LNCaP clone FGC (cell line): ENCODE measurements at regions not wholly inside any gene's neighbourhood (a gene's known extent, or its start where the extent isn't known, plus 50 kb on each side); places are given as distances from the start of the nearest gene placed in this dataset.

Experiments used
- DNase-seq: peaks from one replicate; pipeline ENCODE4 v3.0.0-alpha.2; 2011; ENCODE audit warnings: low read depth
- H3K4me3 ChIP-seq: 2 replicates; pipeline ENCODE4 v1.5.1; 2011; ENCODE audit warnings: mild to moderate bottlenecking, low read depth, low read length, control low read depth
- TF ChIP-seq, protein P1 (sequence below): IDR thresholded peaks from 2 replicates; pipeline ENCODE4 v1.5.1; 2012; ENCODE audit warnings: mild to moderate bottlenecking; ENCODE audit not compliant: control insufficient read depth, insufficient read depth; ENCODE audit errors: extremely low read depth

DNA sequence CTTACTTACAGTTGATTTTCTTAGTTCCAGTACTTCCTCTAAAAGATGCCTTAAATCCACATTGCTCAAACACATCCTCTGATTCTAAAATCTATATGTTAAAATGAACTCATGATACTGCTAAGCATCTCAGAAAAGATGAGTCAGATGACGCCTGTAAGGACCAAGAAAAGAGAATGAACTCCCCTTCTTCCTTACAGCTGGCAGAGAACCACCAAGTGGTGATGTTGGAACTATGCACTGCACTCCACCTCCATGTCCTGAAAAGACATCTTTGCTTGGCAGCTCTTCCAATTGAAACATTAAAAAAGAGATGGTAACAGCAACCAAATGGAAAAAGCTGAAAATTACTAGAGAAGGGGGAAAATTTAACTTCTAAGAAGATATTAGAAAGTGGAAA, 648.8 kb downstream of the PTPRC start:
- H3K4me3 ChIP-seq, result no peak overlapping the region
- TF ChIP-seq, protein P1, sequence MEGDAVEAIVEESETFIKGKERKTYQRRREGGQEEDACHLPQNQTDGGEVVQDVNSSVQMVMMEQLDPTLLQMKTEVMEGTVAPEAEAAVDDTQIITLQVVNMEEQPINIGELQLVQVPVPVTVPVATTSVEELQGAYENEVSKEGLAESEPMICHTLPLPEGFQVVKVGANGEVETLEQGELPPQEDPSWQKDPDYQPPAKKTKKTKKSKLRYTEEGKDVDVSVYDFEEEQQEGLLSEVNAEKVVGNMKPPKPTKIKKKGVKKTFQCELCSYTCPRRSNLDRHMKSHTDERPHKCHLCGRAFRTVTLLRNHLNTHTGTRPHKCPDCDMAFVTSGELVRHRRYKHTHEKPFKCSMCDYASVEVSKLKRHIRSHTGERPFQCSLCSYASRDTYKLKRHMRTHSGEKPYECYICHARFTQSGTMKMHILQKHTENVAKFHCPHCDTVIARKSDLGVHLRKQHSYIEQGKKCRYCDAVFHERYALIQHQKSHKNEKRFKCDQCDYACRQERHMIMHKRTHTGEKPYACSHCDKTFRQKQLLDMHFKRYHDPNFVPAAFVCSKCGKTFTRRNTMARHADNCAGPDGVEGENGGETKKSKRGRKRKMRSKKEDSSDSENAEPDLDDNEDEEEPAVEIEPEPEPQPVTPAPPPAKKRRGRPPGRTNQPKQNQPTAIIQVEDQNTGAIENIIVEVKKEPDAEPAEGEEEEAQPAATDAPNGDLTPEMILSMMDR, result no peak
- no peak for DNase-seq

DNA sequence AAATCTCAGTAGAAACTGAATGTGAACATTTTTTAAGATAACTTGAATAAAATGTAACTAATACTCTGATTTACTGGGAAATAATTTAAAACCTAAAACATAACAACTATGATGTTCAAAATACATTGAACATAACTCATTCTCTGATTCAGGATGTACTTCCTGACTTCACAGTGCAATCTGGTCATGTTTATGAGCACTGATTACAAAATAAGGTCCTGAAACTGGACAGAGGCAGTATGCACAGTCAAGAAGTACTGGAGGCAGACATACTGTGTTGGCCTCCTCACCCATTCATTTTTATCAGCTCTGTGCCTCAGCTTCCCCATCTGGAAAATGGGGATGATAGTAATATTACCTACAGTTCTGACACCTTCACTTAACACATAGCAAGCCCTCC, 651.3 kb downstream of the PTPRC start:
- TF ChIP-seq, protein P1, result no peak
- no peak overlapping the region for H3K4me3 ChIP-seq
- DNase-seq, result no peak

DNA sequence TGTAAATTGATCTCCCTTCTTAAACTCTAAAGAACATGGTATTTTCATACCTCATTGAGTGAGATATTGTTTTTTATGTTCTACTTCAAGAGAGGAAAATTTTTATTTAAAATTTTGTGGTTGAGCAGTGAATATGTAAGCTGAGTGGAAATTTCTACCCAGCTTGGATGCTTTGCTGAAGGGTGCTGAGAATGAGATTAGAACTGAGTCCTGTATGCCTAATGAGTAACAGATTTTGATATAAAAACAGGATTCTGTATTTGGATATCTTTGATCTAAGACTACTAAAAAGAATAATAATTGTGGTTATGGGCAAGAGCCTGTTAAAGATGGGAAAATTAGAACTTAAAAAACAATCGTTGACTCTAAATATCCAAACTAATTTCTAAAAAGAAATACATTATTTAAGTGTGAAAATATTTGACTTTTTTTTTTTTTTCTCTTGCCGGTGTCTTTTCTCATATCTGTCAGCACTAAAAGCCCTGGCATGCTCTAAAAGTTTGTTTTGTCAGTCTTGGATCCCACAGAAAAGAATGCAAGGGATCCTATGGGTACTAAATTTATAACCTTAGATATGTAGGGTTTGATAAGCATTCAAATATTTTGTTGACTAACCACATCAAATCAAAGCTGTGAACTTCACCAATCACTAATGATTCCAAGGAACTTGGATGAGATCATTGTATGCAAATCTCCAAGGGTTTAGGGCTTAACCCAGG, 652.3 kb downstream of the PTPRC start:
- TF ChIP-seq, protein P1, result no peak
- H3K4me3 ChIP-seq, result no peak overlapping the region
- DNase-seq, result no peak

DNA sequence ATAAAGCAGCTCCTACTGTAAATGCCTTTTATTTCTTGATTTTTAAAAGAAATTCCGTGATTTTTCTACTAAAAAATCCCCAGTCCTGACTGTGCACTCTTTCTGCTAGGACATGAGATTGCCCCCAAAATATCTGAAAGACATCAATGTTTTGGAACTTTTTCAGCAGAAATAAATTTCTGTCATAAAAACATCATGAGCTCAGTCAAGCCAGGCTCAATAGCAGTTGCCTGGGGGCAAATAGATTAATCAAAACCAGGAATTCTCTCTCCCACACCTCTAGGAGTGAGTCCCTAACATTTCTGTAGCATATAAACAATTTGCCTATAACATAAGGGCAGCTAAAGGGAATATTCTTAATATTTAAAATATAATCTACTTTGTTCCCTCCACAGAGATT, 654.1 kb downstream of the PTPRC start:
- TF ChIP-seq, protein P1, result no peak
- no peak for DNase-seq
- H3K4me3 ChIP-seq, result no peak overlapping the region

DNA sequence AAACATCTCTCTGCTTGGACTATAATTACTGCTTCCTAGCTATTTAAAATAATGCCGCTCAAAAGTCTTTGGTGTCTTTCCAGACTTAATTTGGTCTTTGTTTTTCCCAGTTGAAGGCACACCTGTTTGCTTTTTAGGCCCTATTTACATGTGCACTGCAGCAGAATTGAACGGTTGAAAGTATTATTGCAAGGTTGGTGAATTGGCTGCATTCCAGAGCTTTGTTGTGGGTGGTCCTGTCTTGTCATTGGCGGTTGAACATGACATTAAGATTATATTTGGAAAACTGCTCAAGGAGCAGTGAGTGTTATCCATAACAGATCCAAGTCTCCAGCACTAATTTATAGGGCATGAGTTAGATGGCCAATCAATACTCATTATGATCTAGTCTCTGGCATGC, 656.3 kb downstream of the PTPRC start:
- TF ChIP-seq, protein P1, result no peak
- no peak overlapping the region for H3K4me3 ChIP-seq
- no peak for DNase-seq

DNA sequence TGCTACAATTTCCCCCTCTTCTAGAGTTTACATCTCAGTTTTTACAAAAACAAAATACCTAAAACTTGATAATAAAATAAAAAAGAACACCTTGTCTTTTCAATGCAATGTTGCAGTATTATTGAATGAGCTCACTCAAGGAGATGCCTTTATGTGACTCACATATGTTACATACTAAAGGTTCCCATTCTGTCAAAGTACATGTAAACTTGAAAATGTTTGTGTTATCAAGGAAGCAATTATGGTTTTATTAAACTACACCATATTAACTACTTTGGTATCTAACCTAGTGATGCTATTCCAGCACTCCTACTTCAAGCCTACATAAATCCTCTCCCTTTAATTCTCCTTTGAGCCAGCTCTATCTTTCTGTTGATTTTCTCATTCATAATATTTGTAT, 658.3 kb downstream of the PTPRC start:
- TF ChIP-seq, protein P1, result no peak
- no peak overlapping the region for H3K4me3 ChIP-seq
- no peak for DNase-seq

DNA sequence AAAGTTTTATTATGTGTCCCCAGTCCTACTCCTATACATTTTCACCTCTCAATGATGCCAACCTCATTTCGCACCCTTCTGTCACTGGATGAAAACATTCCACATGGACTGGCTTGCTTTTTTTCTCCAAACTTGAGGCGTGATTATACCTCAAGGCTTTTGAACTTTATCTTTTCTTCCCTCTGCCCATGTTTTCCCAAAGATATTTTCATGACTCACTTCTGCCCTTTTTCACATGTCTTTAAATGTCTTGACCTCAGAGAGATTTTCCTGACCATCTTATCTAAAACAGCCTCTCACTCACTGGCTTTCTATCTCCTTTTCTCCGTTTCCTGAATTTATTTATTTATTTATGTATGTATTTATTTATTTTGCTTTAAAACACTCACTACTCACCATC, 659.0 kb downstream of the PTPRC start:
- no peak for DNase-seq
- TF ChIP-seq, protein P1, result no peak
- H3K4me3 ChIP-seq, result no peak overlapping the region
